H9 (cell line): ENCODE measurements at regions not wholly inside any gene's neighbourhood (a gene's known extent, or its start where the extent isn't known, plus 50 kb on each side); places are given as distances from the start of the nearest gene placed in this dataset.
A peak's percentile ranks its signal among the peaks of the same experiment; 100 is the strongest.

Experiments used
- DNase-seq: peaks from one replicate; pipeline ENCODE4 v3.0.0-alpha.2; 2017
- H2AFZ ChIP-seq: one replicate; pipeline ENCODE4 v1.6.1; 2013; ENCODE audit warnings: mild to moderate bottlenecking, low read length, control low read depth, moderate library complexity
- H2AK5ac ChIP-seq: 2 replicates; pipeline ENCODE4 v1.6.1; 2013; ENCODE audit warnings: low read length, control low read depth, mixed read lengths; ENCODE audit not compliant: insufficient read length
- H2BK120ac ChIP-seq: one replicate; pipeline ENCODE4 v1.6.1; 2013; ENCODE audit warnings: low read depth, mild to moderate bottlenecking, low read length, control low read depth, inconsistent platforms; ENCODE audit not compliant: poor library complexity, severe bottlenecking
- H2BK12ac ChIP-seq: 2 replicates; pipeline ENCODE4 v1.6.1; 2013; ENCODE audit warnings: low read length, control low read depth, mixed read lengths, low read depth; ENCODE audit not compliant: insufficient read length
- H2BK15ac ChIP-seq: 2 replicates; pipeline ENCODE4 v1.6.1; 2013; ENCODE audit warnings: low read depth, low read length, control low read depth
- H2BK20ac ChIP-seq: one replicate; pipeline ENCODE4 v1.6.1; 2013; ENCODE audit warnings: low read depth, mild to moderate bottlenecking, low read length, control low read depth, inconsistent platforms; ENCODE audit not compliant: poor library complexity, severe bottlenecking
- H2BK5ac ChIP-seq: 2 replicates; pipeline ENCODE4 v1.6.1; 2013; ENCODE audit warnings: low read length, control low read depth, mixed read lengths; ENCODE audit not compliant: insufficient read length
- H3K14ac ChIP-seq: 2 replicates; pipeline ENCODE4 v1.6.1; 2013; ENCODE audit warnings: low read length, control low read depth; ENCODE audit not compliant: insufficient read depth
- H3K18ac ChIP-seq: 2 replicates; pipeline ENCODE4 v1.6.1; 2013; ENCODE audit warnings: low read depth, mild to moderate bottlenecking, mixed read lengths, low read length, control low read depth; ENCODE audit not compliant: insufficient read length
- H3K23ac ChIP-seq: 2 replicates; pipeline ENCODE4 v1.6.1; 2013; ENCODE audit warnings: low read length, control low read depth, mixed read lengths, low read depth; ENCODE audit not compliant: insufficient read length
- H3K23me2 ChIP-seq: 2 replicates; pipeline ENCODE4 v1.6.1; 2013; ENCODE audit warnings: low read depth, mild to moderate bottlenecking, mixed read lengths, low read length, control low read depth; ENCODE audit not compliant: insufficient read length, poor library complexity, severe bottlenecking
- H3K27ac ChIP-seq: 2 replicates; pipeline ENCODE4 v1.5.1; 2013; ENCODE audit warnings: low read length, control low read depth, mixed read lengths, low read depth; ENCODE audit not compliant: insufficient read length
- H3K27me3 ChIP-seq: 2 replicates; pipeline ENCODE4 v1.6.1; 2013; ENCODE audit warnings: low read length, control low read depth, inconsistent platforms; ENCODE audit not compliant: insufficient read depth
- H3K4ac ChIP-seq: 2 replicates; pipeline ENCODE4 v1.6.1; 2013; ENCODE audit warnings: low read depth, mild to moderate bottlenecking, control low read depth, inconsistent platforms, low read length, moderate library complexity
- H3K4me1 ChIP-seq: 2 replicates; pipeline ENCODE4 v1.6.1; 2013; ENCODE audit warnings: low read length, control low read depth, inconsistent platforms; ENCODE audit not compliant: insufficient read depth
- H3K4me2 ChIP-seq: 2 replicates; pipeline ENCODE4 v1.6.1; 2013; ENCODE audit warnings: low read length, control low read depth, mixed read lengths; ENCODE audit not compliant: insufficient read length, insufficient read depth
- H3K56ac ChIP-seq: 2 replicates; pipeline ENCODE4 v1.6.1; 2013; ENCODE audit warnings: low read depth, mild to moderate bottlenecking, mixed read lengths, low read length, control low read depth; ENCODE audit not compliant: insufficient read length
- H3K79me1 ChIP-seq: 2 replicates; pipeline ENCODE4 v1.6.1; 2013; ENCODE audit warnings: low read depth, mild to moderate bottlenecking, moderate library complexity, low read length, control low read depth, inconsistent platforms; ENCODE audit not compliant: insufficient read depth, poor library complexity, severe bottlenecking
- H3K79me2 ChIP-seq: 2 replicates; pipeline ENCODE4 v1.6.1; 2013; ENCODE audit warnings: low read length, control low read depth, inconsistent platforms; ENCODE audit not compliant: insufficient read depth
- H3K9ac ChIP-seq: 2 replicates; pipeline ENCODE4 v1.6.1; 2013; ENCODE audit warnings: low read length, control low read depth, mixed read lengths; ENCODE audit not compliant: insufficient read length; ENCODE audit errors: extremely low read depth
- H3K9me3 ChIP-seq: one replicate; pipeline ENCODE4 v1.6.1; 2013; ENCODE audit warnings: low read depth, low read length, inconsistent platforms; ENCODE audit not compliant: control insufficient read depth
- H3T11ph ChIP-seq: one replicate; pipeline ENCODE4 v1.6.1; 2013; ENCODE audit warnings: mild to moderate bottlenecking, low read length, control low read depth, inconsistent platforms
- H4K20me1 ChIP-seq: one replicate; pipeline ENCODE4 v1.6.1; 2013; ENCODE audit not compliant: control insufficient read depth, insufficient read length, insufficient read depth
- H4K5ac ChIP-seq: 2 replicates; pipeline ENCODE4 v1.6.1; 2013; ENCODE audit warnings: low read depth, mild to moderate bottlenecking, mixed read lengths, low read length, control low read depth; ENCODE audit not compliant: insufficient read length
- H4K8ac ChIP-seq: replicated peaks from 2 replicates; pipeline ENCODE4 v1.6.1; 2013; ENCODE audit warnings: low read length, control low read depth, mixed read lengths, low read depth; ENCODE audit not compliant: insufficient read length
- H4K91ac ChIP-seq: 2 replicates; pipeline ENCODE4 v1.6.1; 2013; ENCODE audit warnings: low read depth, mild to moderate bottlenecking, moderate library complexity, mixed read lengths, low read length, control low read depth; ENCODE audit not compliant: insufficient read length
- H3K27ac Mint-ChIP-seq, 3 experiments: 2 replicates in 2 of 3; 3 replicates in 1 of 3; pipeline ENCODE4 v1.8.0; 2020 to 2021; ENCODE audit warnings: mixed read lengths in 3 of 3, mild to moderate bottlenecking in 1 of 3, moderate library complexity in 1 of 3
- H3K27me3 Mint-ChIP-seq: 2 replicates; pipeline ENCODE4 v1.8.0; 2021; ENCODE audit warnings: low read depth, mild to moderate bottlenecking, moderate library complexity, mixed read lengths
- H3K36me3 Mint-ChIP-seq, 3 experiments: 2 replicates in 2 of 3; 3 replicates in 1 of 3; pipeline ENCODE4 v1.8.0; 2020 to 2021; ENCODE audit warnings: low read depth in 3 of 3, mixed read lengths in 3 of 3; ENCODE audit not compliant: insufficient read depth in 1 of 3
- H3K4me1 Mint-ChIP-seq, 2 experiments: 2 replicates each; pipeline ENCODE4 v1.8.0; 2020; ENCODE audit warnings: mixed read lengths in 2 of 2
- H3K4me3 Mint-ChIP-seq, 2 experiments: 2 replicates in 1 of 2; 3 replicates in 1 of 2; pipeline ENCODE4 v1.8.0; 2020 to 2021; ENCODE audit warnings: mild to moderate bottlenecking in 2 of 2, mixed read lengths in 2 of 2, moderate library complexity in 1 of 2
- H3K9me3 Mint-ChIP-seq, 2 experiments: 2 replicates in 1 of 2; 3 replicates in 1 of 2; pipeline ENCODE4 v1.8.0; 2020; ENCODE audit warnings: mild to moderate bottlenecking in 2 of 2, mixed read lengths in 2 of 2, moderate library complexity in 1 of 2
- CTCF ChIP-seq: fragments of 200-600 bp; sonication (generic); conservative IDR thresholded peaks from 3 replicates; pipeline ENCODE4 v1.8.0; 2021; ENCODE audit warnings: antibody characterized with exemption, mild to moderate bottlenecking
- WGBS: extraction: QIAGEN DNeasy Blood & Tissue Kit; methylation state at CpG from one replicate; pipeline ENCODE4 v1.1.7; 2013; ENCODE audit warnings: missing lambda C conversion rate, low lambda C conversion rate, mixed read lengths; ENCODE audit not compliant: insufficient read length; ENCODE audit errors: extremely low coverage; 5-methylcytosine and 5-hydroxymethylcytosine counted together

- no peak overlapping the region for H4K91ac ChIP-seq
- TF ChIP-seq CTCF: no peak
- no CpG with 5 or more reads among the region's 11 CpGs for WGBS
- H4K8ac ChIP-seq: no peak overlapping the region
- H2BK20ac ChIP-seq: no peak overlapping the region
- Mint-ChIP-seq H3K9me3 (no peaks in the 10 kb centered on the region; a peak in 1 of 5 replicates), H3K27ac (peak overlapping the region in 1 of 3 experiments; percentile 85; a peak in 1 of 7 replicates), H3K36me3 (peaks cover 0 to 2% (median 0%) of the 10 kb centered on the region in 3 experiments; a peak in 3 of 7 replicates), H3K27me3 (peaks cover 7% of the 10 kb centered on the region), H3K4me3 (no peak overlapping the region), H3K4me1 (no peaks in the 10 kb centered on the region)
- no peak overlapping the region for H3K56ac ChIP-seq
- H3K18ac ChIP-seq: no peak overlapping the region
- no peaks in the 10 kb centered on the region for H3K4me1 ChIP-seq
- no peak overlapping the region for H3K4me2 ChIP-seq
- no peaks in the 10 kb centered on the region for H3K9me3 ChIP-seq
- no peaks in the 10 kb centered on the region for H3K27me3 ChIP-seq
- no peak overlapping the region for H3K27ac ChIP-seq
- no peak overlapping the region for H2AK5ac ChIP-seq
- H2BK12ac ChIP-seq: no peak overlapping the region
- no peaks in the 10 kb centered on the region for H4K20me1 ChIP-seq
- no peak overlapping the region for H2BK5ac ChIP-seq
- no peak overlapping the region for H2BK15ac ChIP-seq
- H2BK120ac ChIP-seq: no peak overlapping the region
- no peak overlapping the region for H3K9ac ChIP-seq
- DNase-seq: no peak
- H3K4ac ChIP-seq: no peak overlapping the region
- H3K79me1 ChIP-seq: no peaks in the 10 kb centered on the region
- H4K5ac ChIP-seq: no peak overlapping the region
- H3K79me2 ChIP-seq: no peaks in the 10 kb centered on the region
- no peak overlapping the region for H3K23ac ChIP-seq
- no peak overlapping the region for H3T11ph ChIP-seq
- no peak overlapping the region for H3K14ac ChIP-seq
- H2AFZ ChIP-seq: no peak overlapping the region
- no peaks in the 10 kb centered on the region for H3K23me2 ChIP-seq
These were observed 288.7 kb downstream of the LPIN1 start for GRCh38 chr2:12035029-12035720.
